GM19372 (cell line): ENCODE measurements at regions not wholly inside any gene's neighbourhood (a gene's known extent, or its start where the extent isn't known, plus 50 kb on each side); places are given as distances from the start of the nearest gene placed in this dataset.
A peak's percentile ranks its signal among the peaks of the same experiment; 100 is the strongest.

Experiments
- ATAC-seq: cut with Tn5 transposase; IDR thresholded peaks from one replicate; pipeline ENCODE4 v1.9.1; 2021; ENCODE audit warnings: mild to moderate bottlenecking, low read depth, moderate library complexity; ENCODE audit not compliant: unreplicated experiment

DNA sequence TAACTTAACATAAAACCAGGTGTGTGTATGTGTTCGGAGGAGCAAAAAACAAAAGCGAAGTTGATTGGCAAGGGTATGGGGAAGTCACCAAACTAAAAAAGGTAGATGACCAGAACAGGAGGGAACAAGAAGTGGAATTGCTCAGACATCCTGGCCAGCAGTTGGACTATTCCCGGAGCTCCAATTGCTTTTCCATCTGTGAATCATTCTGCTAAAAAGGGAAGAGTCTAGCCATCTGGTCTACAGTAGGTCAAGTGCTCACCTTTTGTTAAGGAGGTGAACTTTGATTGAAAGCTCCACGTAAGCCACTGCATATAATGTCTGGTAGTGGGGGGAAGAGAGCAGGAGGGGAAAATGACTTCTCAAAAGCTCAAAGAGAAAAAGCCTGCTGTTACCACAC is 50.0 kb upstream of the BET1 start:
- no peak for ATAC-seq

DNA sequence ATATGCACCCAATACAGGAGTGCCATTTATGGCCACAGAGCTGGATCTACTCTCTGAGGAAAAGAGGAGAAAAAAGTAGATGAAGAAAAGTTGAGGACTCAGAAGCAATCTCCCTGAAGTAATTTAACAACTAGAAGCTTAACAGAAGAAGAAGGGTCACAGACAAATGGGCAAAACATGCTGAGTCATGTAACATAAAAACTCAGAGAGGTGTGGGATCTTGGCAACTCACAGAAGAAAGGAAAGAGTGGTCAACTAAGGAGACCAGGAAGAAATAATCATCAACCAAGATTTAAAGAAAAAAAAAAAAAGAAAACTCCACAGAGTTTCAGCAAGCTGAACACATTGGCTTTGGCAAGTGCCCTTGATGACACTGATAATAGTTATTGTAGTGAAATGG is 51.8 kb upstream of the BET1 start:
- no peak for ATAC-seq

DNA sequence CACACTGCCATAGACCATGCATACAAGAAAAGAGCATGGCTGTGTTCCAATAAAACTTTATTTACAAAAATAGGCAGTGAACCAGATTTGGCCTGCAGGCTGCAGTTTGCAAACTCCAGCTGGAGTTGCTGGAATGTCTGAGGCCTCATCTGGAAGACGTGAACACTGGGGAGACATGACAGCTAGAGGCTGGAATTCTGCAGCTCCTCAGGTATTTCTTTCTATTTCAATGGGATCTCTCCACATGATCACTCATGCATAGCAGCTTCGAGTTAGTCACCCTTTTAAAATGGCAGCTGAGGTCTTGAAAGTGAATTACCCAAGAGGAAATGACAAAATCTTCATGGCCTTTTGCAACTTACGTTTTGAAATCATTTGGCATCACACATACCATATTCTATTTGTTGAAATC is 52.6 kb upstream of the BET1 start:
- ATAC-seq = no peak

DNA sequence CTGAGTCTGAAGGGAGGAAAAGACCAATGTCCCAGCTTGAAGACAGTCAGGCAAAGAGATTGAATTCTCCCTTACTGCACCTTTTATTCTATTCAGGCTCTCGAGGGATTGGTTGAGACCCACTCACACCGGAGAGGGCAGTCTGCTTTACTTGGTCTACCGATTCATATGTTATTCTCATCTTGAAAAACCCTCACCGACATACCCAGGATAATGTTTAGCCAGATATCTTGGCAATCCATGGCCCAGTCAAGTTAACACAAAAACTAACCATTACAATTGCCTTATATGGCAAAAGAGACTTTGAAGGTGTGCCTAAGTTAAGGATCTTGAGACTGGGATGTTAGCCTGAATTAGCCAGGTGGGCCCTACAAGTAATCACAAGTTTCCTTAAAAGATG is 53.8 kb upstream of the BET1 start:
- no peak for ATAC-seq

DNA sequence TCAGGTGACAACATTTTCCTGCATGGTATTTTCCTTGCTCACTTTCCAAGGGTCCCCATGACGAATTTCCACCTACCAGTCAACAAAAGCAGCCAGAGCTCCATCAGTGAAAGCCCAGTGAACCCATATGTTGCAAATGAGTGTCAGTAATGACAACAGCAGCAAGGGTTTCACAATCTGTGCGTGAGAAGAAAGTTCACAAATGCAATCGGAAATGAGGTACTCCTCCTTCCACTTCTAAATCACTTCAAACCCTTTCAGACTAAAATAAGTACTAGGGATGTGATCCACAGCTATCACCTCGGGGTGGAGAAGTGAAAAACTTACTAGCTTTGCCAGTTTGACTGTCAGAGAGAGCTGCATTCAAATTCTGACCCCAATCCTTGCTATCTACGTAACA is 55.6 kb upstream of the BET1 start:
- peak; percentile 59 for ATAC-seq

DNA sequence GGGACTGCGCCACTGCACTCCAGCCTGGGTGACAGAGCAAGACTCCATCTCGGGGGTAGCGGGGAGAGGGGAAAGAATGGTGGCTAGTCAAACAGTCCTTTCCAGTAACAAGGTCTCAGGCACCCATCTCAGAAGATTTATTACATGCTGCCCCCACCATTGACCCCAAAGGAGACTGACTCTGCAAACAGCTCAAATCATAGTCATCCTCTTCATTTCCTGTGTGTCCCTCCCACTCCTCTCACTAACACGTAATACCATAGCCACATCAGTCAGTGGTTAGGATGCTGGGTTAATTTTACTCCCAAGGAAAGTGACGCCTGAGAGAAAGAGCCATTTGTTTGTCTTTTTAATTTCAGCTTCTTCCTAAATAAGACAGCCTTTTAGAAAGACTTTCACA is 56.6 kb upstream of the BET1 start:
- ATAC-seq = no peak

DNA sequence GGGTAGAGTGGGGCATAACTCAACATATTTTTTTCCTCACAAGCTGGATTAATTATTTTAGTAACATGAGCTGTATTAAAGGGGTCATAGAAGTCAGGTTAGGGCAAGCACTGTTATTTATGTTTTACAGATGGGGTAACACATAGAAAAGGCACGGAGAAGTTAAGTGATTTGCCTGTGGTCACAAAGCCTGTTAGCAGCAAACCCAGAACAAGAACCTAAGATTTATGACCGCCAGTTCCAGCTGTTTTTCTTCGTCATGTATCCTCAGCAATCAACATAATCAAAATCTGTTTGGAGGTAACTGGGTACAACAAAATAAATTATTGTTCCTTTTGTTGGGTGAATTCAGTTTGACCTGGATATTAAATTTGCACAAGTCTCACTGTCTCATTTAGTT is 57.2 kb upstream of the BET1 start:
- no peak for ATAC-seq

DNA sequence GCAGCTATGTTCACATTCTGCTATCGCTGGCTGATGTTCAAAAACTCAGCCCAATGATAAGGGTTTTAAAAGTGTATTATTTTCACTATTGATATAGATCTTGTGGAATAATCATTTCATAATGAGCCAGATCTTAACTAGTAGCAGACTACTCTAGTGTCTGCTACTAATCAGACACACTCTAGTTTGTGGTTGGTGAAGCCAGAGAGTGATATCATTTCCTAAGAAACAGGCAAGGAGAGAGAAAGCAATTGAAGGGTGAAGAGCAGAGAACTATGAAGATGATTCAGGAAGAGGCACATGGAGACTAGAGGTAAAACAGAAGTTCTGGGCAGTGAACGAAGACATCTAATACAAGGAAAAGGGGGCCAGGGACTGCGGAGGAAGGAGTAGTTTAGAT is 58.2 kb upstream of the BET1 start:
- ATAC-seq = no peak

DNA sequence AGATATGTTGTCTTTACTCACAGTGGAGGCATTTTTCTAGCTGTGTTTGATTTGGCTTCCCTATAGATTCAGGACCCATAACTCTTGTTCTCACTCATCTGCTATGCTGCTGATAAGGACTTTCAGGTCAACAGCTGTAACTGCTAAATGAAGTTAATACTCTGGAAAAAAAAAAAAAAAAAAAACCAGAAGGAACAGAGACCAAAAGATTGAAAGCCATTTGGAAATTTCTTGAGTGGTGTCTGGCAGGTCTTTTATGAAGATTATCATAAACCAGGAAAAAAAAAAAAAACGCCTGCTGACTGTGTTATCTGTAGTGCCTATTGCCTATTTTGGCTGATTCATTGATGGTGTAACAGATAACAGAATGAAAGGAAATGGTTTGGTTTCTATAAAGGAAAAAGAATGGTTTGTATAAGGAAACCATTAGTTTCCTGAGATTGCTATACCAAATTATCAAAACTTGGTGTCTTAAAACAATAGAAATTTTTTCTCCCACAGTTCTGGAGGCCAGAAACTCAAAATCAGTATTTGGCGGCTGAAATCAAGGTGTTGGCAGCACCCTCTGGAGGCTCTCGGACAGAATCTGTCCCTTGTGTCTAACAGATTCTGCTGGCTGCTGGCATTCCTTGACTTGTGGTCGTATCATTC is 60.5 kb upstream of the BET1 start:
- no peak for ATAC-seq

DNA sequence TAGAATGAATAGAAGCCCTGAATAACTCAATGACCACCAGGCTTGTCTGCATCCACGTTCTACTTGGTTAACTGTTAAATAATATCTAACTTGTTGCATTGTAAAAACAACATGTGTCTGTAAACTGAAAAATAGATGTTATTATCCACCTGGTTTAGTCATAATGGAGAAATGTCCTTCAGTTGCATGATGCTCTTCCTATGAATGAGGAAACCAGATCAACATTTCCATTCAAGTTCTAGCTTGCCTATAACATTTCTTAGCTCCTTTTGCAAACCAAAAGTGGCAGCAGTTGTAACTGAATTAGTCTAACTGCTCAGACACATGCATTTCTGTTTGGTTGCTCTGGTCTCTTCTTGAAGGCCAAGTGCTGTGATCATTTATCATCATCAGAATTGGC is 62.9 kb upstream of the BET1 start:
- ATAC-seq = no peak

DNA sequence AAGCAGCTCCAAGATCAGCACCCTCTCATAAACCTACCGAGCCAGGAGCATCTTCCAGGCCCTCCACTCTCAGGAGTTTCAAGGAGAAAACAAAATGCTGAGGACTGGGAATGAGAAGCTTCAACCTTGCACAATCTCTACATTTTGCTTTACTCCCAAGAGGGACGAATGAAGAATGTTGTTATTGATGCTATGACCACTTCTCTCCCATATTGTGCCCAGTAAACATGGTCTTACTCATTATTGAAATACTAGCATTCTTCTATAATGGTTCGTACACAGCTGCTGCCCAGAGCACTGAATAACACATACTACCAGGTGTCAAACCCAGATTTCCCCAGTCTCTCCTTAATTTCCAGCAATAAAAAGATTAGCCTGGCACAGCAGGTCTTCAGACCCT is 63.4 kb upstream of the BET1 start:
- ATAC-seq = no peak

DNA sequence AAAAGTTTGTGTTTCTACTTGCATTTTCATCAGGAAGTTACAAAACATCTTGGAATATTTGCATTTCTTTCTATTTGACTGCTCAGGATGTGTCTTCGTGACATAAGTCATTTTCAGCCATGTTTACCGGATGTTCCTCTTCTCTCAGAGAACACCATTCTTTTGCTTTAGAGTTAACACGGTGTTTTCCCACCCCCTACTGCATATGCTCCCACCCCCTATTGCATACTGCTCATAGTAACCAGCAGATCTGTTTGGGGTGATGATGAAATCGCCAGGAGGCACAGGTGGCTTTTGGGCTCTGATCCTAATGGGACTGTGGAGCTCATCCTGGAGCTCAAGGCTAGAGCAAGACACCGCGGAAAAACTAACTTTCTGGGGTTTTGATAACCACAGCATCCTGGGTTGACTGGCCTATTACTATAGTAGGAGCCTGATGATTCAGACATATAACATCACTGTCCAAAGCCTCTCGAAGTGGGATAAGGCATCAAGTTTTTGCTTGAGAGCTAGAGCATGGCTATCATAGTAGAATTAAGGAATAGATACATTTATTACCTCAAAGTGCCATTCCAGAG is 65.1 kb upstream of the BET1 start:
- ATAC-seq = peak; percentile 70

DNA sequence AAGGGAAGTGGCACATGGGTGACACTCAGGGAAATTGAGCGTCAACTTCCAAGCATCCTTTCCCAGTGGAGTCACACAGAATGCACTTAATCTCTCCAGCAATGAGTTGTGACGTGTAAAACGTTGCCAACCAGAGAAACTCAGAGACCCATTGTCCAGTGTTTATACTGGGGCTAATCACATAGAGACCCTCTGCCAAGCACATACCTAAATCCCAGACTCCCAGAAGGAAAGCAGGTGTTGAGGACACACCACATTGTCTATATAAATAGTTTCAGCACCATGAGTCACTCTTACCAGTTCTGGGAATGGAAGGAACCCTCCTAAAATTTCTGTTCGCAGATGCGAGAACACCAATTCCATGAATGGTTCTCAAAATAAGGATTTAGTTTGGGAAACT is 76.4 kb upstream of the BET1 start:
- no peak for ATAC-seq

DNA sequence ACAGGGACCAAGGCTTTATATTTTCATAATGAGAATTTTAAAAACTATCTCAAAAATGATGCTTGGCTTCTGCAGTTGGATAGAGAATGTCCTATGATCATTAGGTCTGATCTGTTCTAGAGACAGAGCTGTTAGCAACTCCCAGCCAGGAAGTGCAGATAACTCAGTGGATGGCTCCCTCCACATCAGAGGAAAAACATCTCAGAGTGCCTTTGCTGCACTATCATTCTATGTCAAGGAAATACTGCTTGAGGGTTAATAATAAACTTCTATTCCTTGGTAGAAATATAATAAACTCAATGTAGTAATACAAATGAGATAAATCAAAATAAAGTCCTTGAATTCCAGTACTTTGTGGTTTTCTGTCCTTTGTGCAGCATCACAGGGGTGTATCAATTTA is 78.0 kb upstream of the BET1 start:
- ATAC-seq = no peak

DNA sequence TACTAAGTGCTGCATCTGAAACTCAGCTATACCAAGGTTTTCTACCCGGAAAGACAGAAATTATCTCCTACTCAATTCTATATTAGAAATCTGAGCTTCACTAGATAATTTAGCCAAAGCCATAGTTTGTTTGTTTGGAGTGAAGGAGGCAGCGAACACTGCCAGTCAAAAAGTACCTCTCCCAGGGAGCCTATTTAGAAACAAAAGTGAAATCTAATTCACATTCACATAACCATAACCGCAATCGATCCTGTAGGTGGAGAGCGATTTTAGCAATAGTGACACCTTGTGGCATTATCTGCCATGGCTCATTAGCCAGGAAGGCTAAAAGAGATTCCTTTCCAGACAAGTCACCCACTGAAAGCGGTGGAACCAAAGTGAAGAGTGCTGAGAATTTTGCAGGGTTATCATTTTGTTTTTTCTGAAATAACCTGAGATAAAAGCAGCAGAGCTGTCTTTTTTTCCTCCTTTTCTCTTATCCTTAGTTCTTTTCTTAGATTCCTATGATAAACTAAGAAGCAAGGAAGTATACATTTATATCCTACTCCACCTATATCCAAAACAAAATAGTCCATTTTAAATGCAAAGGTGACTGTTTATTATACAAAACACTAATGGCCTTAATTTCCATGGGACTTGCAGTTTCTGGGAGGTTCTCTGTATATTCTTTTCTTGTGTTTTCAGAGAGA is 83.7 kb upstream of the BET1 start:
- ATAC-seq = peak; percentile 98

DNA sequence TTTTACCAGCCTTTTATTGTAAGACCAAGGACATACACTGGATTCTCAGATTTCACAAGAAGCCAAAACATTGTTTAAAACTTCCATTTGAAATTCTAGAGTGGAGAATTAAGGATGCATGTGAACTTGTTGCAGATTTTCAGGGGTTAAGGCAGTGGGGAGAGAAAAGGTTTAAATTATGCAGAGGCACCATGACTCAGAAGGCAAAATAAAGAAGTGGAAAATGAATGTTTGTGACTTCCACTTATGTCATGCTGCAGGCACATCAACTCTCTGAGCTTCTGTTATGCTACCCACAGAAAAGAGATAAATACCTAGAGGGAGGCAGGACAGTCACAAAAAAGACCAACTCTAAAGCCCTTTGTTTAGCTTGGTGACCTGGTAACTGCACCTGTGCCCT is 84.4 kb upstream of the BET1 start:
- no peak for ATAC-seq

DNA sequence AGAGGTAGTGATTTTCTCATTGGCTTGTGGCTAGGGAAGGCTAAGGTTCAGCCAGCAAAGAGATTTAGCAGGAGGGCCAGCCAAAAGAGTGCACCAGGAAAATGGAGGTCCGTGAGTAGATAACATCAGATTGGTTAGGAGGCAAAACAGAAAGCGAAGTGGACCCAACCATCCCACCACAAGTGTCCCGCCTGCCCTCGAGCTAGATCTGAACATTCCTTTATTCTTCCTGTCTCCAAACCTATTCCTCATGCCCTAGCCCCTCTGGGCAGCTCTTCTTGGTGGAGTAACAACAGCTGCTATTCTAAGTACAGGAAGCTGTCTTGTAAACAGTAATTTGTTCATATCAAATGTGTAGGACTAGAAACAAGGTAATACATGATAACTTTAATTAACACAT is 85.7 kb upstream of the BET1 start:
- no peak for ATAC-seq

DNA sequence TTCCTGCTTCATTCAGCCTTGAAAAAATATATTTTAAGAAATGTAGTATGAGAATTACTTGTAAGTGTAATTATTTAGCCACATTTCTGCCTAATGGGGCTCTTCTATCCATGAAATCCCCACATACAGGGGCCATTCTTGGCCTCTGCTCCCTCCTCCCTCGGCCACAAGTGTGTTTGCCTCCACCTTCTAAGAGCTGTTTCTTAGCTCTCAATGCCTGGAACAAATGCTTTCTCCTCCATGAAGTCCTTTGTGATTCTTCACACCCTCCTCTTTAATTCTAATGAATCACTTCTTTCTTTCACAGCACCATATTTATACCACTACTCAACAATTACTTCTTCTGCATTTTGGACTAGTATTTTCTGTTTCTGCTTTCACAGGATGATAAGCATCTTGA is 88.8 kb upstream of the BET1 start:
- ATAC-seq = no peak

DNA sequence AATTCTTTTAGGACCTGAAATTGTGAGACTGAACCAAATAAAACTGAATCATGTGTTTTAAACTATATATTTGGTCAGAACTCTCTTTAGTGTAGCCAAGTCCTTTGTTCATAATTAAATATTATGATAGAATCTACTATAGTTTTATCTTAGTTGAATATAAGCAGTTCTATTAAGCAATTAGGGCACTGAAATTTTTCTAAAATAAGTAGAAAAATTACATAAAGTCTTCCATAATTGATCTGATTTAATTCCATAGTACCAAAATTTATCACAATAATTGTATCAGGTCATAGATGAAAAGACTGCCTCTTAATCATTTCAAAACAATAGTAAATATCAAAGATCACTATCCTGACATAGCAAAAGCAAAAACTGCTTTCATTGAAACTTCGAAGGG is 90.1 kb upstream of the BET1 start:
- ATAC-seq = no peak

DNA sequence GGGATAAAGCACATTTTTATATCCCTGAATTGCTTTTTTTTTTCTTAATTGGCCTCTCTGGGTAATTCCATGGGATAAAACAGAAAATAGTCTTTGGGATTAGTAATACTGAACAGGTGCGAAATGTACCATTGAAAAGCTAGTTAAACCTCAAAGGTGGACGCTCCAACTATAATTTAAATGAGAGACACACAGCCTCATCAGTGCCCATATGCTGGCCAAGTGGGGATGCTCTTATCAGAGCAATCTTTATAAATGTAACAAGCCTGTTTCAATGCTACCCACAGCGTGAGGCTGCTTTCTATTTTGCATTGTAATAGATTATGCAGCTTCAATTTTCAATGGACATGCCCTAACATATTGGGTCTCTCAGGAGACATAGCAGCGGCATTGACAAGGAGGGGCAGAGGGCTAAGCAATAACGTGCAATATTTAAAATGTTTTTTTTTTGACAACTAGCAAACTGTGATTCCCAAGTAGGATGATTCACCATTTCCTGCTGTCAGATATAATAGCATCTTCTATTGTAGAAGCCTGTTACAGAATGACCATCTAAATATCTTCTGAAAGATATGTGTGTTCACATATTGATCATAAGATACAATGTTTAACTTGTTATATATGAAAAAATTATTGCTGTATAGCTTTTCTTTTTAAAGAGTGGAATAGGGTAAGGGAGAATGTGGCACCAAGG is 91.3 kb upstream of the BET1 start:
- no peak for ATAC-seq

DNA sequence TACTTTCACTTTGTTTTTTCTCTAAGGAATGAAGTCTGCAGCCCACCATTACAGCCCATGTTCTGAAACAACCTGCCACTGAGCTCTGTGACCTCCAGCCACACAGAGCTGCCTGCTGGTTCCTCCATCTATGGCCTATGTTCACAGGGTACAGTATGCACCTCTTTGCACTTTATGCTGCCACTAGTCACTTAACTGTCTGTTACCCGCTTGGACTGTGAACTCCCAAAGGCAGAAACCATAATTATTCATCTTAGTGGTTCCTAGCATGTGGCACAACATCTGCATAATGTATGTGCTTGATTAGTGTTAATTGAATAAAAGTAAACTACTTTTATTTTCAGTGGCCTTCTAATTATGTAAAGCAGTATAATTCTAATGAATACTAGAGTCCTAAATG is 95.5 kb upstream of the BET1 start:
- no peak for ATAC-seq
